IPS-15b (cell line): ENCODE measurements at regions not wholly inside any gene's neighbourhood (a gene's known extent, or its start where the extent isn't known, plus 50 kb on each side); places are given as distances from the start of the nearest gene placed in this dataset.

ENCODE experiments used
- H3K27me3 ChIP-seq: one replicate; pipeline ENCODE4 v1.6.1; 2013; ENCODE audit warnings: low read length; ENCODE audit not compliant: control insufficient read depth, insufficient read depth
- H3K36me3 ChIP-seq: one replicate; pipeline ENCODE4 v1.6.1; 2013; ENCODE audit warnings: low read length; ENCODE audit not compliant: control insufficient read depth, insufficient read depth
- H3K4me1 ChIP-seq: one replicate; pipeline ENCODE4 v1.6.1; 2013; ENCODE audit warnings: mild to moderate bottlenecking, low read length; ENCODE audit not compliant: control insufficient read depth, insufficient read depth
- H3K4me3 ChIP-seq: one replicate; pipeline ENCODE4 v1.5.1; 2013; ENCODE audit warnings: low read depth, low read length
- H3K9ac ChIP-seq: one replicate; pipeline ENCODE4 v1.6.1; 2013; ENCODE audit warnings: low read depth, mild to moderate bottlenecking, low read length
- H3K9me3 ChIP-seq: one replicate; pipeline ENCODE4 v1.6.1; 2013; ENCODE audit warnings: mild to moderate bottlenecking, low read length; ENCODE audit not compliant: control insufficient read depth, insufficient read depth

GRCh38 chr2:173472112-173472511 lies 117.4 kb downstream of the CDCA7 start:
- H3K9me3 ChIP-seq = no peaks in the 10 kb centered on the region
- no peaks in the 10 kb centered on the region for H3K4me1 ChIP-seq
- no peak overlapping the region for H3K9ac ChIP-seq
- no peaks in the 10 kb centered on the region for H3K36me3 ChIP-seq
- H3K4me3 ChIP-seq = no peak overlapping the region
- no peaks in the 10 kb centered on the region for H3K27me3 ChIP-seq

GRCh38 chr2:173483137-173483536 lies 128.5 kb downstream of the CDCA7 start:
- Histone ChIP-seq H3K9me3 (no peaks in the 10 kb centered on the region), H3K27me3 (no peaks in the 10 kb centered on the region), H3K36me3 (no peaks in the 10 kb centered on the region), H3K9ac (no peak overlapping the region), H3K4me1 (no peaks in the 10 kb centered on the region), H3K4me3 (no peak overlapping the region)

- Histone ChIP-seq H3K36me3 (no peaks in the 10 kb centered on the region), H3K4me3 (no peak overlapping the region), H3K9me3 (no peaks in the 10 kb centered on the region), H3K9ac (no peak overlapping the region), H3K27me3 (no peaks in the 10 kb centered on the region), H3K4me1 (no peaks in the 10 kb centered on the region)
Measured at GRCh38 chr2:173488861-173489260, 134.2 kb downstream of the CDCA7 start.

GRCh38 chr2:173491418-173491817 lies 136.7 kb downstream of the CDCA7 start:
- Histone ChIP-seq H3K27me3 (no peaks in the 10 kb centered on the region), H3K4me3 (no peak overlapping the region), H3K36me3 (no peaks in the 10 kb centered on the region), H3K9ac (no peak overlapping the region), H3K9me3 (no peaks in the 10 kb centered on the region), H3K4me1 (no peaks in the 10 kb centered on the region)

- no peak overlapping the region for H3K4me3 ChIP-seq
- H3K36me3 ChIP-seq = no peaks in the 10 kb centered on the region
- no peaks in the 10 kb centered on the region for H3K27me3 ChIP-seq
- no peak overlapping the region for H3K9ac ChIP-seq
- no peaks in the 10 kb centered on the region for H3K9me3 ChIP-seq
- H3K4me1 ChIP-seq = no peaks in the 10 kb centered on the region
Measured at GRCh38 chr2:173493874-173494273, 139.2 kb downstream of the CDCA7 start.

- no peaks in the 10 kb centered on the region for H3K4me1 ChIP-seq
- no peaks in the 10 kb centered on the region for H3K9me3 ChIP-seq
- H3K27me3 ChIP-seq = no peaks in the 10 kb centered on the region
- H3K4me3 ChIP-seq = no peak overlapping the region
- no peak overlapping the region for H3K9ac ChIP-seq
- H3K36me3 ChIP-seq = no peaks in the 10 kb centered on the region
Measured at GRCh38 chr2:173496746-173497145, 142.1 kb downstream of the CDCA7 start.

GRCh38 chr2:173500953-173501352 lies 146.3 kb downstream of the CDCA7 start:
- Histone ChIP-seq H3K4me1 (no peaks in the 10 kb centered on the region), H3K27me3 (no peaks in the 10 kb centered on the region), H3K36me3 (no peaks in the 10 kb centered on the region), H3K9me3 (no peaks in the 10 kb centered on the region), H3K4me3 (no peak overlapping the region), H3K9ac (no peak overlapping the region)

- no peak overlapping the region for H3K4me3 ChIP-seq
- no peaks in the 10 kb centered on the region for H3K27me3 ChIP-seq
- no peaks in the 10 kb centered on the region for H3K4me1 ChIP-seq
- no peaks in the 10 kb centered on the region for H3K36me3 ChIP-seq
- no peak overlapping the region for H3K9ac ChIP-seq
- H3K9me3 ChIP-seq = no peaks in the 10 kb centered on the region
Measured at GRCh38 chr2:173502296-173502695, 147.6 kb downstream of the CDCA7 start.

- Histone ChIP-seq H3K9me3 (no peaks in the 10 kb centered on the region), H3K36me3 (no peaks in the 10 kb centered on the region), H3K4me1 (no peaks in the 10 kb centered on the region), H3K27me3 (no peaks in the 10 kb centered on the region), H3K9ac (no peak overlapping the region), H3K4me3 (no peak overlapping the region)
Measured at GRCh38 chr2:173511357-173511756, 156.7 kb downstream of the CDCA7 start.

- Histone ChIP-seq H3K36me3 (no peaks in the 10 kb centered on the region), H3K4me3 (no peak overlapping the region), H3K4me1 (no peaks in the 10 kb centered on the region), H3K9ac (no peak overlapping the region), H3K9me3 (no peaks in the 10 kb centered on the region), H3K27me3 (no peaks in the 10 kb centered on the region)
Measured at GRCh38 chr2:173511942-173512341, 157.3 kb downstream of the CDCA7 start.

- Histone ChIP-seq H3K4me3 (no peak overlapping the region), H3K27me3 (no peaks in the 10 kb centered on the region), H3K9ac (no peak overlapping the region), H3K4me1 (no peaks in the 10 kb centered on the region), H3K9me3 (no peaks in the 10 kb centered on the region), H3K36me3 (no peaks in the 10 kb centered on the region)
Measured at GRCh38 chr2:173513107-173513727, 158.5 kb downstream of the CDCA7 start.

GRCh38 chr2:173520918-173521317 lies 166.2 kb downstream of the CDCA7 start:
- Histone ChIP-seq H3K9me3 (no peaks in the 10 kb centered on the region), H3K27me3 (no peaks in the 10 kb centered on the region), H3K4me1 (no peaks in the 10 kb centered on the region), H3K9ac (no peak overlapping the region), H3K36me3 (no peaks in the 10 kb centered on the region), H3K4me3 (no peak overlapping the region)
